Nephron progenitor cell (in vitro differentiated cells): ENCODE measurements at regions not wholly inside any gene's neighbourhood (a gene's known extent, or its start where the extent isn't known, plus 50 kb on each side); places are given as distances from the start of the nearest gene placed in this dataset.

ENCODE experiments used
- DNase-seq: peaks from one replicate; pipeline ENCODE4 v3.0.0; 2021
- H3K27ac Mint-ChIP-seq: 2 replicates; pipeline ENCODE4 v1.8.0; 2021; ENCODE audit warnings: mild to moderate bottlenecking, moderate library complexity, mixed read lengths
- H3K27me3 Mint-ChIP-seq: 2 replicates; pipeline ENCODE4 v1.8.0; 2021; ENCODE audit warnings: mild to moderate bottlenecking, low read depth, mixed read lengths; ENCODE audit not compliant: poor library complexity
- H3K36me3 Mint-ChIP-seq: 2 replicates; pipeline ENCODE4 v1.8.0; 2021; ENCODE audit warnings: low read depth, mixed read lengths
- H3K4me1 Mint-ChIP-seq: 2 replicates; pipeline ENCODE4 v1.8.0; 2021; ENCODE audit warnings: mixed read lengths
- H3K4me3 Mint-ChIP-seq: 2 replicates; pipeline ENCODE4 v1.8.0; 2021; ENCODE audit warnings: mild to moderate bottlenecking, moderate library complexity, mixed read lengths
- H3K9me3 Mint-ChIP-seq: 2 replicates; pipeline ENCODE4 v1.8.0; 2021; ENCODE audit warnings: mild to moderate bottlenecking, moderate library complexity, mixed read lengths
- TF ChIP-seq, protein P1 (sequence below): fragments of 200-600 bp; sonication (generic); IDR thresholded peaks from 2 replicates; pipeline ENCODE4 v1.5.0; 2021; ENCODE audit warnings: antibody characterized with exemption

- H3K4me1 Mint-ChIP-seq: no peaks in the 10 kb centered on the region
- H3K4me3 Mint-ChIP-seq: no peak overlapping the region
- H3K9me3 Mint-ChIP-seq: peaks cover 62% of the 10 kb centered on the region
- no peaks in the 10 kb centered on the region for H3K36me3 Mint-ChIP-seq
- no peak for DNase-seq
- no peak overlapping the region for H3K27ac Mint-ChIP-seq
- peaks cover 7% of the 10 kb centered on the region for H3K27me3 Mint-ChIP-seq
- TF ChIP-seq, protein P1, sequence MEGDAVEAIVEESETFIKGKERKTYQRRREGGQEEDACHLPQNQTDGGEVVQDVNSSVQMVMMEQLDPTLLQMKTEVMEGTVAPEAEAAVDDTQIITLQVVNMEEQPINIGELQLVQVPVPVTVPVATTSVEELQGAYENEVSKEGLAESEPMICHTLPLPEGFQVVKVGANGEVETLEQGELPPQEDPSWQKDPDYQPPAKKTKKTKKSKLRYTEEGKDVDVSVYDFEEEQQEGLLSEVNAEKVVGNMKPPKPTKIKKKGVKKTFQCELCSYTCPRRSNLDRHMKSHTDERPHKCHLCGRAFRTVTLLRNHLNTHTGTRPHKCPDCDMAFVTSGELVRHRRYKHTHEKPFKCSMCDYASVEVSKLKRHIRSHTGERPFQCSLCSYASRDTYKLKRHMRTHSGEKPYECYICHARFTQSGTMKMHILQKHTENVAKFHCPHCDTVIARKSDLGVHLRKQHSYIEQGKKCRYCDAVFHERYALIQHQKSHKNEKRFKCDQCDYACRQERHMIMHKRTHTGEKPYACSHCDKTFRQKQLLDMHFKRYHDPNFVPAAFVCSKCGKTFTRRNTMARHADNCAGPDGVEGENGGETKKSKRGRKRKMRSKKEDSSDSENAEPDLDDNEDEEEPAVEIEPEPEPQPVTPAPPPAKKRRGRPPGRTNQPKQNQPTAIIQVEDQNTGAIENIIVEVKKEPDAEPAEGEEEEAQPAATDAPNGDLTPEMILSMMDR: no peak
These were observed 55.5 kb upstream of the NEXMIF start for GRCh38 chrX:74980802-74981201.
